HUES6 (cell line): ENCODE measurements at regions not wholly inside any gene's neighbourhood (a gene's known extent, or its start where the extent isn't known, plus 50 kb on each side); places are given as distances from the start of the nearest gene placed in this dataset.

ENCODE experiments used
- H3K27ac ChIP-seq: 2 replicates; pipeline ENCODE4 v1.7.0; 2013; ENCODE audit warnings: low read depth, mild to moderate bottlenecking, low read length, inconsistent platforms
- H3K27me3 ChIP-seq: 2 replicates; pipeline ENCODE4 v1.6.1; 2013; ENCODE audit warnings: low read length; ENCODE audit not compliant: control insufficient read depth, insufficient read depth
- H3K36me3 ChIP-seq: 2 replicates; pipeline ENCODE4 v1.6.1; 2013; ENCODE audit warnings: low read length; ENCODE audit not compliant: control insufficient read depth, insufficient read depth
- H3K4me1 ChIP-seq: 2 replicates; pipeline ENCODE4 v1.6.1; 2013; ENCODE audit warnings: low read length; ENCODE audit not compliant: control insufficient read depth, insufficient read depth
- H3K4me3 ChIP-seq: 2 replicates; pipeline ENCODE4 v1.5.1; 2013; ENCODE audit warnings: low read depth, low read length
- H3K9ac ChIP-seq: one replicate; pipeline ENCODE4 v1.6.1; 2013; ENCODE audit warnings: mild to moderate bottlenecking, low read length
- H3K9me3 ChIP-seq: 2 replicates; pipeline ENCODE4 v1.6.1; 2013; ENCODE audit warnings: low read depth, low read length; ENCODE audit not compliant: control insufficient read depth, insufficient read depth

DNA sequence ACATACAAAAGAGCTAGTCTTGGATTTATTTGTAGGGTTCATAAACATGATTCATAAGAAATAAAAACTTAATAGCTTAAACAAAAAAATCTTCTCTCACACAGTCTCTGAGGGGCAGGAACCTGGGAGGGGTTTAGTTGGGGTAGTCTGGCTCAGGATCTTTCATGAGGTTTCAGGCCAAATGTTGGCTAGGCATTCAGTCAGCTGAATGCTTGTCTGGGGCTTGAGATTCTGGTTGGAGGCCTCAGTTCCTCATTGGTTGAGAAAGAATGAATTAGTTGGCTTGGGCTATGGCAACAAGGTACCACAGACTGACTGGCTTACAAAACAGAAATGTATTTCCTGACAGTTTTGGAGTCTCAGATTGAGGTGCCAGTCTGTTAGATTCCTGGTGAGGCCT, 74.3 kb downstream of the ANKRD7 start:
- Histone ChIP-seq H3K4me1 (no peaks in the 10 kb centered on the region), H3K36me3 (no peaks in the 10 kb centered on the region), H3K9ac (no peak overlapping the region), H3K27ac (no peak overlapping the region), H3K27me3 (no peaks in the 10 kb centered on the region), H3K9me3 (no peaks in the 10 kb centered on the region), H3K4me3 (no peak overlapping the region)

DNA sequence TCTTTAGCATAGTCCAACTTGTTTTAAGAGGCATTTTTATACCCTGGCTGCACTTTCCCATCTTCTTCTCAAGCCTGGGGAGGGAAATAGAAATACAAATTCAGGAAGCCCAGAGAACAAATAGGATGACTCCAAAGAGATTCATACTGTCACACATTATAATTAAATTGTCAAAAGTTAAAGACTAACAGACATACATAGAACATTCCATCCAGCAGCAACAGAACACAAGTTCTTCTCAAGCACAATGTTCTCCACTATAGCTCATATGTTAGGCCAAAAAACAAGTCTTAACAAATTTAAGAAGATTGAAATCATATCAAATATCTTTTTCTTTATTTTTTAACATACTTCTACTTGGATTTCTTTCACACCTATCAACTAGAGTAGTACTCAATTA, 75.7 kb downstream of the ANKRD7 start:
- no peak overlapping the region for H3K9ac ChIP-seq
- no peak overlapping the region for H3K27ac ChIP-seq
- no peaks in the 10 kb centered on the region for H3K4me1 ChIP-seq
- no peaks in the 10 kb centered on the region for H3K36me3 ChIP-seq
- no peaks in the 10 kb centered on the region for H3K27me3 ChIP-seq
- no peak overlapping the region for H3K4me3 ChIP-seq
- H3K9me3 ChIP-seq, result no peaks in the 10 kb centered on the region

DNA sequence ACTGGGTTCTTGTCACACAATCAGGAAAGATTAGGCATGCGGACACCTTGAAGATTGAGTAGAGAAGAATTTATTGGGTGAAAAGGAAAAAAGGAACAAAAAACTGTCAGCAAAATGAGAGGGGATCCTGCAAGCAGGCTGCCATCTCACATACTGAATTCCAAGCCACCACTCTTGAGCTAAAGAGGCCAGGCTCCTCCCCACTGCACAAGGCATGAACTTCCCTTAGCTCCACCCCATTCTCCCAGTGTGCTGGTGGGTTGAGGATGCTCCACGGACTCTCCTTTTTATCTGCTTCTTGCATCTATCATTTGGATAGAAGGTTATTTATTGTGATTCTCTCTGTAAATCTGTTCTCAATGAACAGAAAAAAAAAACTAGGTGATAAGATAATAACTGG, 79.6 kb downstream of the ANKRD7 start:
- H3K9ac ChIP-seq, result no peak overlapping the region
- H3K4me1 ChIP-seq, result no peaks in the 10 kb centered on the region
- H3K27ac ChIP-seq, result no peak overlapping the region
- H3K9me3 ChIP-seq, result peaks cover 10% of the 10 kb centered on the region
- no peaks in the 10 kb centered on the region for H3K36me3 ChIP-seq
- H3K4me3 ChIP-seq, result no peak overlapping the region
- H3K27me3 ChIP-seq, result no peaks in the 10 kb centered on the region

- H3K4me3 ChIP-seq, result no peak overlapping the region
- no peaks in the 10 kb centered on the region for H3K4me1 ChIP-seq
- no peak overlapping the region for H3K27ac ChIP-seq
- no peaks in the 10 kb centered on the region for H3K27me3 ChIP-seq
- H3K9ac ChIP-seq, result no peak overlapping the region
- H3K36me3 ChIP-seq, result no peaks in the 10 kb centered on the region
- peaks cover 11% of the 10 kb centered on the region for H3K9me3 ChIP-seq
These were observed 81.2 kb downstream of the ANKRD7 start for GRCh38 chr7:118305671-118306070.

GRCh38 chr7:118306771-118307170, 82.3 kb downstream of the ANKRD7 start:
- Histone ChIP-seq H3K4me3 (no peak overlapping the region), H3K27ac (no peak overlapping the region), H3K4me1 (no peaks in the 10 kb centered on the region), H3K9me3 (peaks cover 11% of the 10 kb centered on the region), H3K9ac (no peak overlapping the region), H3K27me3 (no peaks in the 10 kb centered on the region), H3K36me3 (no peaks in the 10 kb centered on the region)

DNA sequence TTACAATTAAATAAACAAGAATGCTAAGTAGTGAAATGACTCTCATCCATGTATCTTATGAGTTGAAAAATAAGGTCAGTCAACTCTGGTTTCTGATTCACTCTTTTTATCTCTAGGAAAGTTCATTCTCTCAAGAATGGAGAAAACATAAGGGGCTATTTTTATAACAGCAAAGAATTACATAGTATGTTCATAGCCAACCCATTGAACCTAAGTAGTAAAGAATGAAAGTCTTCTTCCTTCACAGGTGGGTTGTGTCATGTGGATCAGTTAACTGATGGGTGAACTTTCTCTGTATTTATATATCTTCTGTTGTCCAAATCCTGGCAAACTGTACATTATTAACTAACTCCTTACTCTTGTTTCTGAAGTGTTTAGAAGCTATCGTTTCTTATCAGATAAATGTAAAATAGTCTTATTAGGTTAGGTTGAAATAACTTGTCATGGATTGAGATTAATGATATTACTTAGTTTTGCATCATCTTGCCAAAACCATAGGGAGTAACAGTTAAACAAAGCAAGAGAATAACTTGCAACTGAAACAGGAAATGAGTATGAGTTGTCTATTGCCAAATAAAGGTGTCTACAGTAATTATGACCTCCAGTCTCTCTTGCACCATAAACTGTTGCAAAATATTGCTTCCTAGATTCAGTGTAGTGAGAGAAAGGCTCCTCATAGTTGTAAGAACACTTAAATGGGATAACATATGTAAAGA, 86.8 kb downstream of the ANKRD7 start:
- H3K9me3 ChIP-seq, result peaks cover 11% of the 10 kb centered on the region
- no peak overlapping the region for H3K9ac ChIP-seq
- H3K4me3 ChIP-seq, result no peak overlapping the region
- H3K27ac ChIP-seq, result no peak overlapping the region
- H3K36me3 ChIP-seq, result no peaks in the 10 kb centered on the region
- no peaks in the 10 kb centered on the region for H3K27me3 ChIP-seq
- H3K4me1 ChIP-seq, result no peaks in the 10 kb centered on the region

DNA sequence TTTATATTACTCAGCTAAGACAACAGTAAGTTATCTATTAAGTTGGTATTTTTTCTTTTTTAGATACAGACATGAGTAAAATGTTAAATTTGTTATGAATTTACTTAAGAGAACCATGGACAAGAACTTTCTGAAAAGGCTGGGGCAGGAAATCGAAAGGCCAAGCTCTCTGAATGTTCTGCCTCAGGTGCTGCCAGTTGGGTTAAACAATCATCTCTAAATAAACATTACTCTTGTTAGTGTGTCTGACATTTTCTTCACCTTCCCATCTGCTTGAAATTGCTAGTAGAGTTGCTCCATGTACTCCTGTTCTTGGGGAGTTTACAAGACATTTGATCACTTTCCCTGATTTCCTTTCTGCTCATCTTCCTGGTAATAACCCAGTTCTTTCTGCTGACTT, 87.5 kb downstream of the ANKRD7 start:
- H3K4me1 ChIP-seq, result no peaks in the 10 kb centered on the region
- no peak overlapping the region for H3K4me3 ChIP-seq
- H3K27me3 ChIP-seq, result no peaks in the 10 kb centered on the region
- peaks cover 11% of the 10 kb centered on the region for H3K9me3 ChIP-seq
- H3K9ac ChIP-seq, result no peak overlapping the region
- no peak overlapping the region for H3K27ac ChIP-seq
- no peaks in the 10 kb centered on the region for H3K36me3 ChIP-seq

DNA sequence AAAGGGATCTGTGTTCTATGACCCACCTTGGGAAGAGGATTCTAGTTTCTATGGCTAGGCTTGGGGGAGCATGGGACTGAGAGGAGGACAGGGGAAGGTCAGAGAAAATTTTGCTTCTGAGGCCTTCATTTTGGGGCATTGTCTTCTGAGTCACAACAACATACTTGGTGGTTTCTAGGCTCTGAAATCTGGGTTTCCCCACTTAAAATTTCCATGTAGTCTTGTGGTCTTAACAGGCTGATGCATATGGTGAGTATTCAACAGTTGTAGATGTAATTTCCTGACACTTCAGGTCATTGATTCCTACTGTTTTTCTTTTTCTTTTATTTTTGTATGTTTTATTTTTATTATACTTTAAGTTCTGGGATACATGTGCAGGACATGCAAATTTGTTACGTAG, 88.5 kb downstream of the ANKRD7 start:
- no peak overlapping the region for H3K27ac ChIP-seq
- no peak overlapping the region for H3K4me3 ChIP-seq
- peaks cover 11% of the 10 kb centered on the region for H3K9me3 ChIP-seq
- H3K27me3 ChIP-seq, result no peaks in the 10 kb centered on the region
- no peaks in the 10 kb centered on the region for H3K4me1 ChIP-seq
- H3K9ac ChIP-seq, result no peak overlapping the region
- H3K36me3 ChIP-seq, result no peaks in the 10 kb centered on the region

- Histone ChIP-seq H3K4me1 (peaks cover 18% of the 10 kb centered on the region), H3K36me3 (no peaks in the 10 kb centered on the region), H3K4me3 (no peak overlapping the region), H3K27me3 (no peaks in the 10 kb centered on the region), H3K9ac (no peak overlapping the region), H3K27ac (no peak overlapping the region), H3K9me3 (no peaks in the 10 kb centered on the region)
These were observed 100.4 kb downstream of the ANKRD7 start for GRCh38 chr7:118324790-118325449.

- Histone ChIP-seq H3K27ac (no peak overlapping the region), H3K36me3 (no peaks in the 10 kb centered on the region), H3K4me1 (peaks cover 22% of the 10 kb centered on the region), H3K4me3 (no peak overlapping the region), H3K27me3 (no peaks in the 10 kb centered on the region), H3K9me3 (no peaks in the 10 kb centered on the region), H3K9ac (no peak overlapping the region)
These were observed 100.9 kb downstream of the ANKRD7 start for GRCh38 chr7:118325450-118325808.

DNA sequence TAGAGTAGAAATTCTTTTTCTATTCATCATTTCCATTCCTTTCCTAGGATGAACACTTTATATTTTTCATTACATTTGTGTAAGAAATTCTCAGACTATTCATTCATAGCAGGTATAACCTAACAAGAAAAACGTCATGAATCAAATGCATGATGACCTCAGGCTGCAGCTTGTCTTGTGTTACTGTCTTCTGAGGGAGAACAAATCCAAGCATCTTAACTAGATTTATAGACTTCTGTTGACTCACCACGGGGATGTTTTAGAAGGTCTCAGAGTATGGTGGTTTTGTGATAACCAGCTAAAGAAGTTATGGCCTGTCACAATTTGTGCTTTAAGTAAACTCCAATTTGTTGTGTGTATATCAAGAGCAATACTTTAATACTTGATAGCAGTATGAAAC, 102.7 kb downstream of the ANKRD7 start:
- Histone ChIP-seq H3K4me3 (no peak overlapping the region), H3K27me3 (no peaks in the 10 kb centered on the region)

More for the DNA sequence above, 102.7 kb downstream of the ANKRD7 start:
- Histone ChIP-seq H3K9ac (no peak overlapping the region), H3K9me3 (no peaks in the 10 kb centered on the region), H3K27ac (no peak overlapping the region), H3K4me1 (peaks cover 15% of the 10 kb centered on the region), H3K36me3 (no peaks in the 10 kb centered on the region)
